ENCODE measurements at regions not wholly inside any gene's neighbourhood (a gene's known extent, or its start where the extent isn't known, plus 50 kb on each side); places are given as distances from the start of the nearest gene placed in this dataset.

GRCh38 chr3:147173257-147173656, 233.1 kb downstream of the ZIC4 start:
- TF ChIP-seq ZBTB43 (CRISPR knock-in tag; IDR thresholded peaks at IDR 0.05) (no peak), ATF6 (CRISPR knock-in tag; IDR thresholded peaks at IDR 0.05) (no peak), ETV6 (CRISPR knock-in tag; IDR thresholded peaks at IDR 0.05) (no peak), MAX (CRISPR knock-in tag; IDR thresholded peaks at IDR 0.05) (no peak), USF2 (CRISPR knock-in tag; IDR thresholded peaks at IDR 0.05) (no peak), JUN (CRISPR knock-in tag; IDR thresholded peaks at IDR 0.05) (no peak), KAT7 (CRISPR knock-in tag; IDR thresholded peaks at IDR 0.05; ENCODE audit: borderline replicate concordance) (no peak)
- TF ChIP-seq, protein P1, sequence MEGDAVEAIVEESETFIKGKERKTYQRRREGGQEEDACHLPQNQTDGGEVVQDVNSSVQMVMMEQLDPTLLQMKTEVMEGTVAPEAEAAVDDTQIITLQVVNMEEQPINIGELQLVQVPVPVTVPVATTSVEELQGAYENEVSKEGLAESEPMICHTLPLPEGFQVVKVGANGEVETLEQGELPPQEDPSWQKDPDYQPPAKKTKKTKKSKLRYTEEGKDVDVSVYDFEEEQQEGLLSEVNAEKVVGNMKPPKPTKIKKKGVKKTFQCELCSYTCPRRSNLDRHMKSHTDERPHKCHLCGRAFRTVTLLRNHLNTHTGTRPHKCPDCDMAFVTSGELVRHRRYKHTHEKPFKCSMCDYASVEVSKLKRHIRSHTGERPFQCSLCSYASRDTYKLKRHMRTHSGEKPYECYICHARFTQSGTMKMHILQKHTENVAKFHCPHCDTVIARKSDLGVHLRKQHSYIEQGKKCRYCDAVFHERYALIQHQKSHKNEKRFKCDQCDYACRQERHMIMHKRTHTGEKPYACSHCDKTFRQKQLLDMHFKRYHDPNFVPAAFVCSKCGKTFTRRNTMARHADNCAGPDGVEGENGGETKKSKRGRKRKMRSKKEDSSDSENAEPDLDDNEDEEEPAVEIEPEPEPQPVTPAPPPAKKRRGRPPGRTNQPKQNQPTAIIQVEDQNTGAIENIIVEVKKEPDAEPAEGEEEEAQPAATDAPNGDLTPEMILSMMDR (IDR thresholded peaks at IDR 0.05) = no peak
- TF ChIP-seq, protein P2, sequence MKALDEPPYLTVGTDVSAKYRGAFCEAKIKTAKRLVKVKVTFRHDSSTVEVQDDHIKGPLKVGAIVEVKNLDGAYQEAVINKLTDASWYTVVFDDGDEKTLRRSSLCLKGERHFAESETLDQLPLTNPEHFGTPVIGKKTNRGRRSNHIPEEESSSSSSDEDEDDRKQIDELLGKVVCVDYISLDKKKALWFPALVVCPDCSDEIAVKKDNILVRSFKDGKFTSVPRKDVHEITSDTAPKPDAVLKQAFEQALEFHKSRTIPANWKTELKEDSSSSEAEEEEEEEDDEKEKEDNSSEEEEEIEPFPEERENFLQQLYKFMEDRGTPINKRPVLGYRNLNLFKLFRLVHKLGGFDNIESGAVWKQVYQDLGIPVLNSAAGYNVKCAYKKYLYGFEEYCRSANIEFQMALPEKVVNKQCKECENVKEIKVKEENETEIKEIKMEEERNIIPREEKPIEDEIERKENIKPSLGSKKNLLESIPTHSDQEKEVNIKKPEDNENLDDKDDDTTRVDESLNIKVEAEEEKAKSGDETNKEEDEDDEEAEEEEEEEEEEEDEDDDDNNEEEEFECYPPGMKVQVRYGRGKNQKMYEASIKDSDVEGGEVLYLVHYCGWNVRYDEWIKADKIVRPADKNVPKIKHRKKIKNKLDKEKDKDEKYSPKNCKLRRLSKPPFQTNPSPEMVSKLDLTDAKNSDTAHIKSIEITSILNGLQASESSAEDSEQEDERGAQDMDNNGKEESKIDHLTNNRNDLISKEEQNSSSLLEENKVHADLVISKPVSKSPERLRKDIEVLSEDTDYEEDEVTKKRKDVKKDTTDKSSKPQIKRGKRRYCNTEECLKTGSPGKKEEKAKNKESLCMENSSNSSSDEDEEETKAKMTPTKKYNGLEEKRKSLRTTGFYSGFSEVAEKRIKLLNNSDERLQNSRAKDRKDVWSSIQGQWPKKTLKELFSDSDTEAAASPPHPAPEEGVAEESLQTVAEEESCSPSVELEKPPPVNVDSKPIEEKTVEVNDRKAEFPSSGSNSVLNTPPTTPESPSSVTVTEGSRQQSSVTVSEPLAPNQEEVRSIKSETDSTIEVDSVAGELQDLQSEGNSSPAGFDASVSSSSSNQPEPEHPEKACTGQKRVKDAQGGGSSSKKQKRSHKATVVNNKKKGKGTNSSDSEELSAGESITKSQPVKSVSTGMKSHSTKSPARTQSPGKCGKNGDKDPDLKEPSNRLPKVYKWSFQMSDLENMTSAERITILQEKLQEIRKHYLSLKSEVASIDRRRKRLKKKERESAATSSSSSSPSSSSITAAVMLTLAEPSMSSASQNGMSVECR (CRISPR knock-in tag; IDR thresholded peaks at IDR 0.05; ENCODE audit: borderline replicate concordance) = no peak
- TF ChIP-seq, protein P3, sequence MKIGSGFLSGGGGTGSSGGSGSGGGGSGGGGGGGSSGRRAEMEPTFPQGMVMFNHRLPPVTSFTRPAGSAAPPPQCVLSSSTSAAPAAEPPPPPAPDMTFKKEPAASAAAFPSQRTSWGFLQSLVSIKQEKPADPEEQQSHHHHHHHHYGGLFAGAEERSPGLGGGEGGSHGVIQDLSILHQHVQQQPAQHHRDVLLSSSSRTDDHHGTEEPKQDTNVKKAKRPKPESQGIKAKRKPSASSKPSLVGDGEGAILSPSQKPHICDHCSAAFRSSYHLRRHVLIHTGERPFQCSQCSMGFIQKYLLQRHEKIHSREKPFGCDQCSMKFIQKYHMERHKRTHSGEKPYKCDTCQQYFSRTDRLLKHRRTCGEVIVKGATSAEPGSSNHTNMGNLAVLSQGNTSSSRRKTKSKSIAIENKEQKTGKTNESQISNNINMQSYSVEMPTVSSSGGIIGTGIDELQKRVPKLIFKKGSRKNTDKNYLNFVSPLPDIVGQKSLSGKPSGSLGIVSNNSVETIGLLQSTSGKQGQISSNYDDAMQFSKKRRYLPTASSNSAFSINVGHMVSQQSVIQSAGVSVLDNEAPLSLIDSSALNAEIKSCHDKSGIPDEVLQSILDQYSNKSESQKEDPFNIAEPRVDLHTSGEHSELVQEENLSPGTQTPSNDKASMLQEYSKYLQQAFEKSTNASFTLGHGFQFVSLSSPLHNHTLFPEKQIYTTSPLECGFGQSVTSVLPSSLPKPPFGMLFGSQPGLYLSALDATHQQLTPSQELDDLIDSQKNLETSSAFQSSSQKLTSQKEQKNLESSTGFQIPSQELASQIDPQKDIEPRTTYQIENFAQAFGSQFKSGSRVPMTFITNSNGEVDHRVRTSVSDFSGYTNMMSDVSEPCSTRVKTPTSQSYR (CRISPR knock-in tag; IDR thresholded peaks at IDR 0.05) = no peak

Data from WTC11 (cell line).